ENCODE measurements at regions not wholly inside any gene's neighbourhood (a gene's known extent, or its start where the extent isn't known, plus 50 kb on each side); places are given as distances from the start of the nearest gene placed in this dataset.

GRCh38 chr1:230544758-230545157, 97.5 kb upstream of the COG2 start:
- TF ChIP-seq Cebpa-rat (IDR thresholded peaks at IDR 0.05), result no peak
- H4K20me1 ChIP-seq, result no peaks in the 10 kb centered on the region
- H3K4me3 ChIP-seq, result no peak overlapping the region
- H3K27me3 ChIP-seq, result no peaks in the 10 kb centered on the region
- no peak overlapping the region for H3K4me2 ChIP-seq
- no peak overlapping the region for H3K9ac ChIP-seq
- H3K36me3 ChIP-seq, result no peaks in the 10 kb centered on the region
- H3K9me3 ChIP-seq, result no peaks in the 10 kb centered on the region
- no peak overlapping the region for H3K27ac ChIP-seq
- H3K4me1 ChIP-seq, result peaks cover 12% of the 10 kb centered on the region

GRCh38 chr1:230543085-230543484, 99.2 kb upstream of the COG2 start:
- Histone ChIP-seq H3K36me3 (no peaks in the 10 kb centered on the region), H3K9ac (no peak overlapping the region), H3K4me1 (peaks cover 29% of the 10 kb centered on the region), H3K9me3 (no peaks in the 10 kb centered on the region), H3K4me3 (no peak overlapping the region), H3K27ac (no peak overlapping the region), H4K20me1 (no peaks in the 10 kb centered on the region), H3K4me2 (no peak overlapping the region), H3K27me3 (no peaks in the 10 kb centered on the region)
- TF ChIP-seq Cebpa-rat (IDR thresholded peaks at IDR 0.05), result no peak

GRCh38 chr1:230542681-230543080, 99.6 kb upstream of the COG2 start:
- no peak overlapping the region for H3K4me3 ChIP-seq
- no peak for TF ChIP-seq Cebpa-rat (IDR thresholded peaks at IDR 0.05)
- H4K20me1 ChIP-seq, result no peaks in the 10 kb centered on the region
- no peaks in the 10 kb centered on the region for H3K36me3 ChIP-seq
- peaks cover 33% of the 10 kb centered on the region for H3K4me1 ChIP-seq
- no peaks in the 10 kb centered on the region for H3K9me3 ChIP-seq
- no peak overlapping the region for H3K4me2 ChIP-seq
- H3K9ac ChIP-seq, result no peak overlapping the region
- H3K27me3 ChIP-seq, result no peaks in the 10 kb centered on the region
- no peak overlapping the region for H3K27ac ChIP-seq

- no peak overlapping the region for H3K9ac ChIP-seq
- no peak for TF ChIP-seq Cebpa-rat (IDR thresholded peaks at IDR 0.05)
- no peaks in the 10 kb centered on the region; the same call in 1 of the 2 replicates for H3K9me3 ChIP-seq
- peaks cover 39% of the 10 kb centered on the region for H3K4me1 ChIP-seq
- no peaks in the 10 kb centered on the region for H3K36me3 ChIP-seq
- no peaks in the 10 kb centered on the region for H3K27me3 ChIP-seq
- no peaks in the 10 kb centered on the region for H4K20me1 ChIP-seq
- no peak overlapping the region for H3K27ac ChIP-seq
- no peak overlapping the region for H3K4me3 ChIP-seq
- no peak overlapping the region for H3K4me2 ChIP-seq
Observed at GRCh38 chr1:230542054-230542453, 100.2 kb upstream of the COG2 start.

- H3K27ac ChIP-seq, result no peak overlapping the region
- no peak overlapping the region for H3K9ac ChIP-seq
- no peaks in the 10 kb centered on the region; the same call in 1 of the 2 replicates for H3K9me3 ChIP-seq
- H4K20me1 ChIP-seq, result no peaks in the 10 kb centered on the region
- no peak for TF ChIP-seq Cebpa-rat (IDR thresholded peaks at IDR 0.05)
- no peak overlapping the region for H3K4me3 ChIP-seq
- no peaks in the 10 kb centered on the region for H3K36me3 ChIP-seq
- no peak overlapping the region for H3K4me2 ChIP-seq
- peaks cover 47% of the 10 kb centered on the region for H3K4me1 ChIP-seq
- no peaks in the 10 kb centered on the region for H3K27me3 ChIP-seq
Observed at GRCh38 chr1:230541306-230541705, 101.0 kb upstream of the COG2 start.

- Histone ChIP-seq H3K36me3 (no peaks in the 10 kb centered on the region), H3K4me3 (no peak overlapping the region), H3K9ac (no peak overlapping the region), H3K4me1 (peaks cover 50% of the 10 kb centered on the region), H3K4me2 (peak overlapping the region; percentile 67), H4K20me1 (no peaks in the 10 kb centered on the region), H3K27ac (no peak overlapping the region), H3K27me3 (no peaks in the 10 kb centered on the region), H3K9me3 (peaks cover 3% of the 10 kb centered on the region; the same call in 1 of the 2 replicates)
- no peak for TF ChIP-seq Cebpa-rat (IDR thresholded peaks at IDR 0.05)
Observed at GRCh38 chr1:230540421-230541155, 101.7 kb upstream of the COG2 start.

GRCh38 chr1:230537456-230537855, 104.8 kb upstream of the COG2 start:
- Histone ChIP-seq H4K20me1 (no peaks in the 10 kb centered on the region), H3K9ac (no peak overlapping the region), H3K4me3 (no peak overlapping the region), H3K9me3 (peaks cover 22% of the 10 kb centered on the region), H3K4me1 (peaks cover 50% of the 10 kb centered on the region), H3K27ac (no peak overlapping the region; the same call in 1 of the 2 replicates), H3K27me3 (no peaks in the 10 kb centered on the region), H3K4me2 (peak overlapping the region; percentile 67), H3K36me3 (no peaks in the 10 kb centered on the region)
- no peak for TF ChIP-seq Cebpa-rat (IDR thresholded peaks at IDR 0.05)

- no peak for TF ChIP-seq Cebpa-rat (IDR thresholded peaks at IDR 0.05)
- Histone ChIP-seq H3K27me3 (no peaks in the 10 kb centered on the region), H3K4me3 (no peak overlapping the region), H3K9ac (no peak overlapping the region), H3K4me2 (no peak overlapping the region), H3K36me3 (no peaks in the 10 kb centered on the region), H3K27ac (no peak overlapping the region), H4K20me1 (no peaks in the 10 kb centered on the region), H3K9me3 (peaks cover 23% of the 10 kb centered on the region), H3K4me1 (peaks cover 50% of the 10 kb centered on the region)
Observed at GRCh38 chr1:230536641-230537155, 105.6 kb upstream of the COG2 start.

- Histone ChIP-seq H3K9me3 (peaks cover 39% of the 10 kb centered on the region), H3K4me3 (no peak overlapping the region), H3K36me3 (no peaks in the 10 kb centered on the region), H3K4me1 (peaks cover 33% of the 10 kb centered on the region), H3K4me2 (no peak overlapping the region), H3K9ac (no peak overlapping the region), H4K20me1 (no peaks in the 10 kb centered on the region), H3K27ac (no peak overlapping the region), H3K27me3 (no peaks in the 10 kb centered on the region)
- TF ChIP-seq Cebpa-rat (IDR thresholded peaks at IDR 0.05), result no peak
Observed at GRCh38 chr1:230534224-230534623, 108.1 kb upstream of the COG2 start.

GRCh38 chr1:230531103-230531502, 105.0 kb upstream of the PGBD5 start:
- Histone ChIP-seq H3K9ac (no peak overlapping the region), H4K20me1 (no peaks in the 10 kb centered on the region), H3K9me3 (peaks cover 59% of the 10 kb centered on the region), H3K36me3 (no peaks in the 10 kb centered on the region), H3K4me3 (no peak overlapping the region), H3K4me1 (peaks cover 2% of the 10 kb centered on the region), H3K27ac (no peak overlapping the region), H3K27me3 (no peaks in the 10 kb centered on the region), H3K4me2 (no peak overlapping the region)
- TF ChIP-seq Cebpa-rat (IDR thresholded peaks at IDR 0.05), result no peak

All from BLaER1 (cell line).